Keratinocyte (primary cell): ENCODE measurements at regions not wholly inside any gene's neighbourhood (a gene's known extent, or its start where the extent isn't known, plus 50 kb on each side); places are given as distances from the start of the nearest gene placed in this dataset.

Experiments used
- DNase-seq: peaks from one replicate; pipeline ENCODE4 v3.0.0-alpha.2; 2011; ENCODE audit warnings: low read depth, missing footprints, low spot score
- FAIRE-seq: peaks from 2 replicates; lab custom pipeline; 2011; peaks lifted over from hg19 to GRCh38; lab: Jason Lieb, UNC
- H2AFZ ChIP-seq: 2 replicates; pipeline ENCODE4 v1.6.0; 2012; ENCODE audit warnings: low read length, control low read depth, inconsistent platforms; ENCODE audit not compliant: control insufficient read depth
- H3K27ac ChIP-seq: 2 replicates; pipeline ENCODE4 v1.5.1; 2011; ENCODE audit warnings: low read length; ENCODE audit not compliant: control insufficient read depth, insufficient read depth
- H3K27me3 ChIP-seq: 3 replicates; pipeline ENCODE4 v1.6.0; 2011; ENCODE audit warnings: low read length; ENCODE audit not compliant: control insufficient read depth, insufficient read depth; ENCODE audit errors: extremely low read depth
- H3K36me3 ChIP-seq, 2 experiments: 2 replicates in 1 of 2; 3 replicates in 1 of 2; pipeline ENCODE4 v1.5.1; 2011; ENCODE audit warnings: low read length in 2 of 2, mild to moderate bottlenecking in 1 of 2; ENCODE audit not compliant: control insufficient read depth in 2 of 2, insufficient read depth in 2 of 2; ENCODE audit errors: extremely low read depth in 1 of 2
- H3K4me1 ChIP-seq: 3 replicates; pipeline ENCODE4 v1.5.1; 2011; ENCODE audit warnings: low read length; ENCODE audit not compliant: control insufficient read depth, insufficient read depth; ENCODE audit errors: extremely low read depth
- H3K4me2 ChIP-seq: 3 replicates; pipeline ENCODE4 v1.6.0; 2011; ENCODE audit warnings: low read depth, low read length; ENCODE audit not compliant: control insufficient read depth, insufficient read depth; ENCODE audit errors: extremely low read depth
- H3K4me3 ChIP-seq, 3 experiments: fragments of 200-600 bp in 1 of 3; sonication (generic) in 1 of 3; 2 replicates in 2 of 3; 3 replicates in 1 of 3; pipeline ENCODE4 v1.5.1; 2011 to 2016; ENCODE audit warnings: low read length in 3 of 3, mild to moderate bottlenecking in 3 of 3, control low read depth in 2 of 3, inconsistent platforms in 1 of 3, low read depth in 1 of 3, mixed read lengths in 1 of 3, mixed run types in 1 of 3, moderate library complexity in 1 of 3; ENCODE audit not compliant: control insufficient read depth in 2 of 3, insufficient read depth in 2 of 3; ENCODE audit errors: extremely low read depth in 1 of 3
- H3K79me2 ChIP-seq: 2 replicates; pipeline ENCODE4 v1.6.0; 2012; ENCODE audit warnings: low read length; ENCODE audit not compliant: control insufficient read depth, insufficient read depth
- H3K9ac ChIP-seq: 3 replicates; pipeline ENCODE4 v1.6.0; 2011; ENCODE audit warnings: low read length; ENCODE audit not compliant: control insufficient read depth, insufficient read depth; ENCODE audit errors: extremely low read depth
- H3K9me1 ChIP-seq: 3 replicates; pipeline ENCODE4 v1.6.0; 2011; ENCODE audit warnings: low read length; ENCODE audit not compliant: control insufficient read depth, insufficient read depth; ENCODE audit errors: extremely low read depth
- H3K9me3 ChIP-seq: 2 replicates; pipeline ENCODE4 v1.5.1; 2012; ENCODE audit warnings: low read depth, low read length; ENCODE audit not compliant: control insufficient read depth
- H4K20me1 ChIP-seq: 3 replicates; pipeline ENCODE4 v1.6.0; 2011; ENCODE audit warnings: low read length; ENCODE audit not compliant: control insufficient read depth, insufficient read depth; ENCODE audit errors: extremely low read depth
- CTCF ChIP-seq, 3 experiments: IDR thresholded peaks in 1 of 3; conservative IDR thresholded peaks in 1 of 3; optimal IDR thresholded peaks in 1 of 3; 2 replicates in 2 of 3; 3 replicates in 1 of 3; pipeline versions ENCODE3 to v1.5.1; 2011; ENCODE audit warnings: low read length in 3 of 3, mild to moderate bottlenecking in 3 of 3, moderate library complexity in 2 of 3, control low read depth in 1 of 3, inconsistent platforms in 1 of 3; ENCODE audit not compliant: insufficient read depth in 2 of 3; ENCODE audit errors: extremely low read depth in 1 of 3
- EZH2 ChIP-seq: IDR thresholded peaks from one replicate; pipeline ENCODE4 v1.6.1; 2012; ENCODE audit warnings: inconsistent platforms, mild to moderate bottlenecking, low read length, moderate library complexity
- dilution Hi-C: fragments of 300-500 bp; cut with MboI; formaldehyde crosslinking; loops from one replicate; pipeline ENCODE4 v1.7.0; 2020; ENCODE audit warnings: low sequenced_read_pairs; ENCODE audit not compliant: extremely low pct_ligation_motif_present

GRCh38 chr14:101200650-101201516 is 297.4 kb upstream of the RTL1 start:
- Histone ChIP-seq H3K4me1 (no peaks in the 10 kb centered on the region), H3K9me1 (no peaks in the 10 kb centered on the region), H4K20me1 (no peaks in the 10 kb centered on the region), H3K27ac (no peak overlapping the region), H3K9ac (no peak overlapping the region), H2AFZ (no peak overlapping the region), H3K4me3 (no peak overlapping the region), H3K27me3 (no peaks in the 10 kb centered on the region), H3K9me3 (peaks cover 18% of the 10 kb centered on the region), H3K79me2 (no peaks in the 10 kb centered on the region), H3K36me3 (no peaks in the 10 kb centered on the region), H3K4me2 (no peak overlapping the region)
- TF ChIP-seq EZH2 (no peak), CTCF (optimal IDR thresholded peaks at IDR 0.05 in 1 of 3, IDR thresholded peaks at IDR 0.05 in 1 of 3, conservative IDR thresholded peaks at IDR 0.05 in 1 of 3; ENCODE audit: extremely low read depth in 1 of 3, insufficient read depth in 2 of 3, low read length in 3 of 3) (no peak)
- dilution Hi-C loops, result no loop called here
- FAIRE-seq (no peak), DNase-seq (no peak)

- no peak overlapping the region for H3K4me3 ChIP-seq
Observed at GRCh38 chr14:101201535-101202151, 298.1 kb upstream of the RTL1 start.

More at GRCh38 chr14:101201535-101202151, 298.1 kb upstream of the RTL1 start:
- H3K36me3 ChIP-seq, result no peaks in the 10 kb centered on the region
- DNase-seq (no peak), FAIRE-seq (no peak)
- no peak overlapping the region for H3K27ac ChIP-seq
- no peaks in the 10 kb centered on the region for H3K4me1 ChIP-seq
- H4K20me1 ChIP-seq, result no peaks in the 10 kb centered on the region
- no peaks in the 10 kb centered on the region for H3K27me3 ChIP-seq
- H3K4me2 ChIP-seq, result no peak overlapping the region
- no peak overlapping the region for H2AFZ ChIP-seq
- H3K9me3 ChIP-seq, result peaks cover 18% of the 10 kb centered on the region
- H3K9me1 ChIP-seq, result no peaks in the 10 kb centered on the region
- no peaks in the 10 kb centered on the region for H3K79me2 ChIP-seq
- H3K9ac ChIP-seq, result no peak overlapping the region
- no peak for TF ChIP-seq CTCF (optimal IDR thresholded peaks at IDR 0.05 in 1 of 3, IDR thresholded peaks at IDR 0.05 in 1 of 3, conservative IDR thresholded peaks at IDR 0.05 in 1 of 3; ENCODE audit: extremely low read depth in 1 of 3, insufficient read depth in 2 of 3, low read length in 3 of 3)
- no peak for TF ChIP-seq EZH2
- dilution Hi-C loops, result no loop called here
